GM12891 (cell line): ENCODE measurements at regions not wholly inside any gene's neighbourhood (a gene's known extent, or its start where the extent isn't known, plus 50 kb on each side); places are given as distances from the start of the nearest gene placed in this dataset.

Source experiments
- DNase-seq: peaks from one replicate; pipeline ENCODE4 v3.0.0; 2011; ENCODE audit warnings: low spot score; ENCODE audit not compliant: insufficient read length
- FAIRE-seq: peaks from 2 replicates; lab custom pipeline; 2011; peaks lifted over from hg19 to GRCh38; lab: Jason Lieb, UNC
- PAX5 ChIP-seq: IDR thresholded peaks from 2 replicates; pipeline ENCODE4 v1.6.1; 2011; ENCODE audit warnings: low read length, moderate library complexity, mild to moderate bottlenecking; ENCODE audit not compliant: insufficient read depth, severe bottlenecking
- POLR2A ChIP-seq: IDR thresholded peaks from 2 replicates; pipeline ENCODE4 v1.6.1; 2011; ENCODE audit warnings: low read depth, low read length, control low read depth
- POLR2AphosphoS5 ChIP-seq: IDR thresholded peaks from 2 replicates; pipeline ENCODE4 v1.6.1; 2011; ENCODE audit warnings: low read depth, low read length, control low read depth
- POU2F2 ChIP-seq: IDR thresholded peaks from 2 replicates; pipeline ENCODE4 v1.6.1; 2011; ENCODE audit warnings: low read depth, mild to moderate bottlenecking, control low read depth, low read length, moderate library complexity
- SPI1 ChIP-seq: IDR thresholded peaks from 2 replicates; pipeline ENCODE4 v1.6.1; 2011; ENCODE audit warnings: low read depth, low read length, control low read depth
- TAF1 ChIP-seq: IDR thresholded peaks from 2 replicates; pipeline ENCODE4 v1.6.1; 2011; ENCODE audit warnings: low read depth, low read length, control low read depth

DNA sequence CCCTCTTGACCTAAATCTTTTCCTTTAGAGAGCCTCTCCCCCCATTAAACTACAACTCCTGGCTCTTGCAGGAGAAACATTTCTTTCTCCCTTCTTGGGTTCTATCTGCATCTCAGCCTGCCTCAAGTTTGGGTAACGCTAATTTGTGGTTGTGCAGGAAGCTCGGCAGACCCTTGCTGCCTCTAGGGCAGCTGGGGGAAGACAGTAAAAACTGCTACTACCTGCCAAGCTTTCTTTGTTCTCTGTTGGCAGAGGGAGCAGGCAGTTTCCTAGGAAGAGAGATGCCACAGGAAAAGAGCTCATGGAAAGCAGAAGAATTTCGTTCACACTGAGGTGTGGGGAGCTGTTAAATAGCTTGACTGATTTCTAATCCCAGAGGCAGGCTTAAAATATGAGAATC lies 555.6 kb upstream of the IGFBP7 start:
- DNase-seq (no peak), FAIRE-seq (no peak)
- TF ChIP-seq POLR2AphosphoS5, result no peak
- TF ChIP-seq TAF1, result no peak
- no peak for TF ChIP-seq PAX5
- TF ChIP-seq POLR2A, result no peak
- no peak for TF ChIP-seq POU2F2
- no peak for TF ChIP-seq SPI1

DNA sequence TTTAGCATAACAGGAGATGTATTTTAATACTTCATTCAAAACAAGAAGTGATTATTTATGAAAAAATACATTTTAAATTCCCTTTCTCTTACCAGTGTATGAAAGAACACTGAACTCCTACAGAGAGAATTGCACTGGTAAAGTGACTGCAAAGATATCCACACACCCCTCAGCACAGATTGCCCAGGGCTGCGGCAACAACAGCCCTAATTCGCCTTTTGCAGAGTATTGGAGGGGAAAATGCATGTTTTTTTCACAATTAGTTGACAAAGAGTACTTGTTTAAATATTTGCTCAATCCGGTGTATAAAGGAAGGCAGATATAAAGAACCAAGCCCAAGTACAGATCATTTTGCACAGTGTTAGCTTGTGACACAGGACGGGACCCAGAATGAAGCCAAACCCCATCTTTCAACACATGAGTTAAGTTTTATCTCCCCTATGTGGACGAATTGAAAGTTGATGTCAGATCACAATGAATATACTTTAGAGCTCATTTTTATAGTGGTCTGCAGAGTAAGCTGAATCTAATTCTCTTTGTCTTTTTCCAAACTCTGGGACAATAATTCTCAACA lies 551.4 kb upstream of the IGFBP7 start:
- DNase-seq (no peak), FAIRE-seq (no peak)

DNA sequence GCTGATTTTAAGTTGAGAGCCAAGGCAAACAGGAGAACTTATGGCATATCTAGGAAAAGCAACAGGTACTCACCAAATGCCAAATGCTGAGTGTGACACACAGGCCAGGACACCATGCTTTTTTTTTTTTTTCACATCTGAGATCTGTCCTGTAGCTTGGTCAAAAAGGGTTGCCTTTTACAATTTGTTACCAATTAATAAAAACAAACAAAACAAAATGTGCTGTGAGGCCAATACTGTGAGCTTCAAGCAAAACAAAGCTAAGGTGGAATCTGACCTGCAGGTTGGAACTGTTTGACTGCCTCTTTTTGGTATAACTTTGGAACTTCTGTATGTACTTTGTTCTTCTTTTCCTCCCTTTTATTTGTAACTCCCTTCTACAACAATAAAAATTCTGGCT lies 548.5 kb upstream of the IGFBP7 start:
- TF ChIP-seq SPI1 (no peak), TAF1 (no peak), POU2F2 (no peak), PAX5 (no peak), POLR2A (no peak), POLR2AphosphoS5 (no peak)
- FAIRE-seq (no peak), DNase-seq (no peak)

More for the DNA sequence above, 551.4 kb upstream of the IGFBP7 start:
- TF ChIP-seq PAX5, result no peak
- no peak for TF ChIP-seq TAF1
- TF ChIP-seq POLR2A, result no peak
- no peak for TF ChIP-seq POLR2AphosphoS5
- TF ChIP-seq POU2F2, result no peak
- TF ChIP-seq SPI1, result no peak

DNA sequence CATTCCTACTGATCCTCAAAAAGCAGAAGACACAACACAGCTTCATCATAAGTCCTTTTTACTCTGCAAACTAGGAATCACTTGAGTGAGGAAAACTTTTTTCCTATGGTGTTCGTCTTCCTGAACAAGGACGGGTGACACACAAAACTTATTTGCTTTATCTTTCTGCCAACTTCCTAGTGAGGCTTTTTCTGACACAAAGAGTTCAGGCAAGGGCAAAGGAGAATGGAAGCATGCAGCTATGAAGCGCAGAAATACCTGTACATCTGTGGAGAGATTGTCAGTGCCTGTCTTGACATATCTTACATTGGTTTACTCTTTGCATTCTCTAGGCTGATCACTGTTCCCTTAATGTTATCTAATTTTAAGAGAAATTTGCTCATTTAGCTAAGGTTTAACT lies 548.0 kb upstream of the IGFBP7 start:
- no peak for FAIRE-seq
- no peak for DNase-seq
- TF ChIP-seq PAX5, result no peak

DNA sequence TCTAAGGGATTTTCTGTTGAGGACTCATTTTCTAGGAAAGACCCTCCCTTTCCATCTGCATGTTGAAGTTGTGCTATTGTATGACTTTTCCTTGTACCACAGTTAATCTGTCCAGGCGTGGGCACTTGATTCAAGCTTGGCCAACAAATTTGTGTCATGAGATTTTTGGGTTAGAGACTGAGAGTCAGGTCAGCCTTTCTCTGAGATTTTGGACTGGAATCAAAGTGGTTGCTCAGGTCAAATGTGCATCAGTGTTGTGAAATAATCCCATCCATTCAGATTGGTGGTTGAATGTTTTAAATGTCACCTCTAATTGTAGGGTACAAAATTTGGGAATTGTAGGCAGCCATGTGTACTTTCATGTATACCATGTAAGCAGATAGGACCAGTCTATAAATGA lies 545.2 kb upstream of the IGFBP7 start:
- no peak for FAIRE-seq
- TF ChIP-seq POLR2A (no peak), PAX5 (no peak), POLR2AphosphoS5 (no peak), POU2F2 (no peak), TAF1 (no peak), SPI1 (no peak)

DNA sequence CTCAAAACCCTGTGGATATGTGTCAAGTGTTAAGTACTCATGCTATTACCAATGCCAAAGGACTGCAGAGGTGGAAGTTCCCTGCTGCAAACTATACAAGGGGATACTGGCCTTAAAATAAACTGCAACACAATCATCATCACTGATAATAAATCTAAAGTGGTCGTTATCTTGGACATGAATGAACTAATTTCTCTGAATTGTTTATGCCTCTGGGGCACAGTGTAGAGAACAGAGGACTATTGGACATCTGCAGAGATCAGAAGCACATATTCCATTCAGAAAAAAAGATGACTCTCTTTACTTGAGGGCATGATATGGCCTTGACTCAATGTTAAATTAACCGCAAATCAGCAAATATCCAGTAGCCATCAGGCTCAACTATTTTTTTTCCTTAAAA lies 542.6 kb upstream of the IGFBP7 start:
- DNase-seq (no peak), FAIRE-seq (no peak)
- no peak for TF ChIP-seq POU2F2
- no peak for TF ChIP-seq SPI1
- no peak for TF ChIP-seq POLR2AphosphoS5
- no peak for TF ChIP-seq TAF1
- no peak for TF ChIP-seq PAX5
- TF ChIP-seq POLR2A, result no peak

More for the DNA sequence above, 545.2 kb upstream of the IGFBP7 start:
- DNase-seq, result no peak

DNA sequence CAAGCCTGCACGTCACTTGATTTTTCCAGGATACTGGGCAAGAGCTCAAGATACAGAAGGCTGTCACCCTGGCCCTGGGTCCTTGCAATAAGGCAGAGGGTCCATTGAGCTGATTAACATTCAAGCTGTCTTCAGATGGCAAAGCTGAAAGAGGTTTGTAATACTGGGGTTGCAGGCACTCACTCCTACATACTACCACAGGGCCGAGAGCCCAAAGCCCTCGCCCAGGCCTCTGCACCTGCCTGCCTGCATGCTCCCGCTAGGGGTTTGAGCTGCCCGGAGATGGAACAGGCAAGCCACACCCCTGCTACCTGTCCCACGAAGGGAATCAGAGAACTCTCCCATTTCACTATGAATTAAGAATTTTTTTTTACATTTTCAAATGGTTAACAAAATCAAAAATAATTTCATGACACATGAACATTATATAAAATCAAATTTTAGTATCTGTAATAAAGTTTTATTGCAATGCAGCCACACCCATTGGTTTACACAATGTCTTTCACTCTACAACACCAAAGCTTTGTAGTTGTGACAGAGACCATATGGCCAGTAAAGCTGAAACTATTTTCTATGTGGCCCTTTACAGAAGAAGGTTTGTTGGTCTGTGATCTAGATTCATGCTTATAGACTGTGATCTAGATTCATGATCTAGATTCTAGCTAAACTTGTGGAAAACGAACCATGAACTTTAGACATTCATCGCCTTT lies 530.4 kb upstream of the IGFBP7 start:
- DNase-seq (no peak), FAIRE-seq (no peak)
- TF ChIP-seq POU2F2 (no peak), PAX5 (no peak), POLR2AphosphoS5 (no peak), SPI1 (no peak), TAF1 (no peak), POLR2A (no peak)

DNA sequence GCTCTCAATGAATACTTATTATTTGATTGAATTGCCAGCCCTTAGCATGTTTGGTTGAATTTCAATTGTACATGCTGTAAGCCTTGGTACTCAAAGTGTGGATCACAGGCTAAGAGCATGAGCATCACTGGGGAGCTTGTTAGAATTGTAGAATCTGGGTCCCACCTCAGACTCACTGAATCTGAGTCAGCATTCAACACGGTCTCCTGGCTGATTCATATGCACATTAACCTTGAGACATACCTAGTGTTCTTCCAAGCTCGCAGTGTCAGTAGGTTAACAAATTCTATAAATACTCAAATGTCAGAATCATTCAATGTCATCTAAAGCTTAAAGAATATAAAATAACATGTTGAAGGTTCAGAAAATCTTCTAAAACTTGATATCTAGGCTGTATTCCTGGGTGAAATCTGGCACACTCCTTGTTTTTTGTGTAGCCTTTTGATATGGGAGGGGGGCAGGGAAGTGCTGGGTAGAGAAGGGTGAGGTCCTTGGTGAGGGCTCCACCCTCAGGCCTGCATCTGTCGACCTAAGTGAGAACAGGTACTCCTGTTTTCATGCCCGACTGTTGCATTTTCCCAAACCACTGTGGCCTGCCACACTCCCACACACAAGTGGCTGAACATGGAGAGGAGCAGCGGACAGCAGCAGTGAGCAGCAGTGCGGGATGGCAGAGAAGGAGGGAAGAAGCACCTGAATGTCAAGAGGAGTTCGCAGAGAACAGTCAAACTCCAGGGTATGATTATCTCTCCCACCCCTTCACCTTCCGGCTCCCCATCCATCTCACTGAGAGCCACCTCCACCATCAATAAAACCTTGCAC lies 529.6 kb upstream of the IGFBP7 start:
- DNase-seq (no peak), FAIRE-seq (no peak)
- TF ChIP-seq SPI1 (no peak), POLR2AphosphoS5 (no peak), POU2F2 (no peak), TAF1 (no peak), PAX5 (no peak), POLR2A (no peak)

DNA sequence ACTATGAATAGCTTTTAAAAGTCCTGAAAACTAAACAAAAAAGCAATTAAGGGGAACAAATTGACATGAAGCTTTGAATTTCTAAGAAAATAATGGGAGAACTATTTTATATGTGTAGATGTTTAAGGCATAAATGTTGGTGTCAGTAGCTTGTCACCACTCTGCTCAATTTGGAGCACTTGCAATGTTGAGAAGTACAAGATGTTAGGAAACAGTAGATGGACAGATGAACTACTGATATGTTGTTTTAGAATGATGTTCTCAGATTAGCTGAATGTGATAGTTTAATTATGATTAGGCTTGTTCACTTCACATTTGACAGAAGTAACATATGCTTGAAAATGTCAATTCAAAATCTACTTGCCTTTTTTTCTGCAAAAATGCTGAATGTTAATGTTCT lies 525.7 kb upstream of the IGFBP7 start:
- FAIRE-seq (no peak), DNase-seq (no peak)
- no peak for TF ChIP-seq PAX5
- no peak for TF ChIP-seq POU2F2
- no peak for TF ChIP-seq TAF1
- TF ChIP-seq SPI1, result no peak
- TF ChIP-seq POLR2AphosphoS5, result no peak
- no peak for TF ChIP-seq POLR2A
